Upper lobe of left lung (tissue), 6 donors: ENCODE measurements at regions not wholly inside any gene's neighbourhood (a gene's known extent, or its start where the extent isn't known, plus 50 kb on each side); places are given as distances from the start of the nearest gene placed in this dataset.
"Not testable (repeated sequence)": the region's sequence is repeated elsewhere in the genome, so short reads cannot be mapped to it uniquely, and the experiment has no call there.

Source experiments
- ATAC-seq, 2 donors: fragments of 200-7000 bp; cut with Tn5 transposase; one replicate each; pipeline ENCODE4 v1.9.1; 2022; ENCODE audit warnings: mild to moderate bottlenecking in 2 of 2, moderate library complexity in 2 of 2; ENCODE audit not compliant: low FRiP score in 2 of 2
- DNase-seq, 2 donors: peaks; one replicate each; pipeline ENCODE4 v3.0.0-alpha.2; 2019 to 2020
- H3K27ac ChIP-seq, 4 donors: fragments of 200-600 bp; sonication (generic); one replicate each; pipeline ENCODE4 v1.5.1; 2016 to 2019
- H3K27me3 ChIP-seq, 4 donors: fragments of 200-600 bp; sonication (generic); one replicate each; pipeline ENCODE4 v1.5.1; 2017 to 2019
- H3K36me3 ChIP-seq, 4 donors: fragments of 200-600 bp; sonication (generic); one replicate each; pipeline ENCODE4 v1.5.1; 2016 to 2019
- H3K4me1 ChIP-seq, 4 donors: fragments of 200-600 bp; sonication (generic); one replicate each; pipeline ENCODE4 v1.5.1; 2018 to 2019
- H3K4me3 ChIP-seq, 4 donors: fragments of 200-600 bp; sonication (generic); one replicate each; pipeline ENCODE4 v1.5.1; 2017 to 2019; ENCODE audit warnings: mild to moderate bottlenecking in 2 of 4, moderate library complexity in 1 of 4
- H3K9me3 ChIP-seq, 4 donors: fragments of 200-600 bp; sonication (generic); one replicate each; pipeline ENCODE4 v1.5.1; 2018 to 2019
- CTCF ChIP-seq, 6 experiments: fragments of 450-650 bp in 4 of 6; fragments of 200-600 bp in 2 of 6; sonication (generic) in 2 of 6; IDR thresholded peaks; one replicate each; pipeline ENCODE4 v1.5.1; 2016 to 2019; ENCODE audit warnings: antibody characterized with exemption in 6 of 6
- EP300 ChIP-seq, 4 donors: sonication (generic); formaldehyde crosslinking; IDR thresholded peaks; one replicate each; pipeline ENCODE4 v1.5.1; 2017; ENCODE audit warnings: antibody characterized with exemption in 4 of 4, control low read depth in 2 of 4
- POLR2A ChIP-seq, 4 donors: fragments of 450-650 bp; IDR thresholded peaks; one replicate each; pipeline ENCODE4 v1.5.1; 2016 to 2017; ENCODE audit warnings: antibody characterized with exemption in 4 of 4, mild to moderate bottlenecking in 2 of 4
- POLR2AphosphoS5 ChIP-seq, 2 donors: sonication (generic); formaldehyde crosslinking; IDR thresholded peaks; one replicate each; pipeline ENCODE4 v1.5.1; 2017; ENCODE audit warnings: antibody characterized with exemption in 2 of 2
- WGBS, 2 donors: methylation state at CpG; one replicate each; pipeline ENCODE4 v1.1.5; 2017 to 2018; 5-methylcytosine and 5-hydroxymethylcytosine counted together
- donor health status: DM: no; HTN: no; CAD: no; lungs with moderate emphysema.
- donor health status: DM: no; HTN: yes; CAD: no; lungs with severe emphysema.

GRCh38 chr7:50251765-50252164 is 52.8 kb upstream of the IKZF1 start:
- peaks cover 0 to under 1% (median under 1%) of the 10 kb centered on the region in 4 donors for H3K9me3 ChIP-seq
- no peak overlapping the region for H3K4me3 ChIP-seq
- no peaks in the 10 kb centered on the region for H3K36me3 ChIP-seq
- H3K27me3 ChIP-seq, result no peaks in the 10 kb centered on the region
- ATAC-seq (no peak), DNase-seq (no peak)
- H3K27ac ChIP-seq, result no peak overlapping the region
- 94 to 100% methylated on average over 3 of the region's 3 CpGs for WGBS, 2 donors
- no peaks in the 10 kb centered on the region for H3K4me1 ChIP-seq
- TF ChIP-seq CTCF (IDR thresholded peaks at IDR 0.05), result no peak
- TF ChIP-seq POLR2A (IDR thresholded peaks at IDR 0.05), result no peak
- TF ChIP-seq EP300 (IDR thresholded peaks at IDR 0.05), result no peak
- no peak for TF ChIP-seq POLR2AphosphoS5 (IDR thresholded peaks at IDR 0.05)

- no peak for TF ChIP-seq POLR2AphosphoS5 (IDR thresholded peaks at IDR 0.05)
- no peak for TF ChIP-seq EP300 (IDR thresholded peaks at IDR 0.05)
- TF ChIP-seq CTCF (IDR thresholded peaks at IDR 0.05), result no peak
- no peak for TF ChIP-seq POLR2A (IDR thresholded peaks at IDR 0.05)
- Histone ChIP-seq H3K4me1 (no peaks in the 10 kb centered on the region), H3K36me3 (no peaks in the 10 kb centered on the region), H3K27ac (no peak overlapping the region), H3K27me3 (no peaks in the 10 kb centered on the region), H3K4me3 (no peak overlapping the region), H3K9me3 (peaks cover 0 to 12% (median 11%) of the 10 kb centered on the region in 4 donors)
- DNase-seq (no peak), ATAC-seq (no peak)
- WGBS, 2 donors, result 63 to 76% methylated on average over 2 of the region's 2 CpGs
These were observed 58.0 kb upstream of the IKZF1 start for GRCh38 chr7:50246551-50246950.

- ATAC-seq, H3K4me1 ChIP-seq, DNase-seq, H3K4me3 ChIP-seq, H3K27me3 ChIP-seq, H3K27ac ChIP-seq, H3K36me3 ChIP-seq: not testable (repeated sequence)
- H3K9me3 ChIP-seq, result peaks cover 0 to 12% (median 11%) of the 10 kb centered on the region in 4 donors
These were observed 62.4 kb upstream of the IKZF1 start for GRCh38 chr7:50242111-50242510.

- H3K27me3 ChIP-seq, ATAC-seq, H3K9me3 ChIP-seq, H3K36me3 ChIP-seq, H3K4me1 ChIP-seq, H3K4me3 ChIP-seq, DNase-seq, H3K27ac ChIP-seq: not testable (repeated sequence)
These were observed 63.8 kb upstream of the IKZF1 start for GRCh38 chr7:50240699-50241098.

GRCh38 chr7:50229964-50230363 is 74.6 kb upstream of the IKZF1 start:
- TF ChIP-seq EP300 (IDR thresholded peaks at IDR 0.05) (no peak), CTCF (IDR thresholded peaks at IDR 0.05) (peak in 1 of 6 experiments; percentile 18)
- H3K27ac ChIP-seq, result no peak overlapping the region
- DNase-seq (no peak), ATAC-seq (no peak)
- H3K27me3 ChIP-seq, result no peaks in the 10 kb centered on the region
- H3K9me3 ChIP-seq, result peaks cover 7 to 11% (median 10%) of the 10 kb centered on the region in 4 donors
- 83 to 86% methylated on average over 3 of the region's 3 CpGs for WGBS, 2 donors
- no peak overlapping the region for H3K4me3 ChIP-seq
- no peaks in the 10 kb centered on the region for H3K36me3 ChIP-seq
- peaks cover 0 to 8% (median 0%) of the 10 kb centered on the region in 4 donors for H3K4me1 ChIP-seq

GRCh38 chr7:50228148-50228547 is 76.4 kb upstream of the IKZF1 start:
- WGBS, 2 donors, result 50 to 53% methylated on average over 4 of the region's 4 CpGs
- ATAC-seq (no peak), DNase-seq (no peak)
- TF ChIP-seq CTCF (IDR thresholded peaks at IDR 0.05) (no peak), EP300 (IDR thresholded peaks at IDR 0.05) (no peak), POLR2A (IDR thresholded peaks at IDR 0.05) (no peak), POLR2AphosphoS5 (IDR thresholded peaks at IDR 0.05) (no peak)
- no peaks in the 10 kb centered on the region for H3K36me3 ChIP-seq
- no peak overlapping the region for H3K27ac ChIP-seq
- H3K9me3 ChIP-seq, result peaks cover 7 to 14% (median 11%) of the 10 kb centered on the region in 4 donors
- no peak overlapping the region for H3K4me3 ChIP-seq
- H3K4me1 ChIP-seq, result peaks cover 0 to 8% (median 0%) of the 10 kb centered on the region in 4 donors
- H3K27me3 ChIP-seq, result no peaks in the 10 kb centered on the region
